HEK293 (cell line): ENCODE measurements at regions not wholly inside any gene's neighbourhood (a gene's known extent, or its start where the extent isn't known, plus 50 kb on each side); places are given as distances from the start of the nearest gene placed in this dataset.

ENCODE experiments used
- CTCF ChIA-PET: fragments of 350-600 bp; formaldehyde crosslinking; extraction: SDS; loops from one replicate; lab custom pipeline; 2021; ENCODE audit warnings: antibody characterized with exemption; lab: Yijun Ruan, JAX
- POLR2A ChIA-PET: fragments of 300-600 bp; formaldehyde crosslinking; extraction: SDS; loops from one replicate; lab custom pipeline; 2020; ENCODE audit warnings: antibody characterized with exemption, inconsistent platforms; lab: Yijun Ruan, JAX
- H3K27ac ChIP-seq: fragments of 200-500 bp; sonication (Bioruptor generic); 2 replicates; pipeline ENCODE4 v1.5.1; 2014; ENCODE audit warnings: low read depth, low read length, control low read depth, inconsistent platforms; ENCODE audit errors: extremely low read depth
- H3K36me3 ChIP-seq, 2 experiments: fragments of 200-500 bp in 1 of 2; sonication (Bioruptor generic) in 1 of 2; 1 replicate in 1 of 2; 2 replicates in 1 of 2; pipeline ENCODE4 v1.5.1; 2014 to 2017; ENCODE audit warnings: inconsistent platforms in 2 of 2, low read length in 2 of 2; ENCODE audit not compliant: control insufficient read depth in 2 of 2, insufficient read depth in 1 of 2
- H3K4me1 ChIP-seq: fragments of 200-500 bp; sonication (Bioruptor generic); 2 replicates; pipeline ENCODE4 v1.5.1; 2014; ENCODE audit warnings: mild to moderate bottlenecking, low read length, inconsistent platforms; ENCODE audit not compliant: control insufficient read depth, insufficient read depth
- H3K4me3 ChIP-seq: 2 replicates; pipeline ENCODE4 v1.5.1; 2011; ENCODE audit warnings: low read depth, mild to moderate bottlenecking, control low read depth, low read length, moderate library complexity
- H3K9me3 ChIP-seq: fragments of 200-500 bp; sonication (Bioruptor generic); 2 replicates; pipeline ENCODE4 v1.5.1; 2014; ENCODE audit warnings: low read depth, low read length, inconsistent platforms; ENCODE audit not compliant: control insufficient read depth, insufficient read depth
- EGR2 ChIP-seq: fragments of 450-650 bp; formaldehyde crosslinking; IDR thresholded peaks from 2 replicates; pipeline ENCODE4 v1.5.1; 2016; ENCODE audit warnings: low read depth, missing biosample characterization, missing genetic modification characterization
- HIC1 ChIP-seq: fragments of 450-650 bp; formaldehyde crosslinking; IDR thresholded peaks from 2 replicates; pipeline ENCODE4 v1.5.1; 2016; ENCODE audit warnings: missing biosample characterization, missing genetic modification characterization
- OSR2 ChIP-seq: fragments of 450-650 bp; formaldehyde crosslinking; IDR thresholded peaks from 2 replicates; pipeline ENCODE4 v1.5.1; 2016; ENCODE audit warnings: missing biosample characterization, missing genetic modification characterization
- ZBTB10 ChIP-seq: fragments of 450-650 bp; formaldehyde crosslinking; IDR thresholded peaks from 2 replicates; pipeline ENCODE4 v1.5.1; 2016; ENCODE audit warnings: missing biosample characterization, missing genetic modification characterization
- ZBTB11 ChIP-seq: fragments of 450-650 bp; formaldehyde crosslinking; conservative IDR thresholded peaks from 2 replicates; pipeline ENCODE4 v1.5.1; 2016; ENCODE audit warnings: low read depth, missing biosample characterization, missing genetic modification characterization
- ZFP3 ChIP-seq: fragments of 450-650 bp; formaldehyde crosslinking; IDR thresholded peaks from 2 replicates; pipeline ENCODE4 v1.5.1; 2016; ENCODE audit warnings: low read depth, missing biosample characterization, missing genetic modification characterization
- ZNF10 ChIP-seq: fragments of 450-650 bp; formaldehyde crosslinking; IDR thresholded peaks from 2 replicates; pipeline ENCODE4 v1.5.1; 2017; ENCODE audit warnings: missing biosample characterization, missing genetic modification characterization
- ZNF18 ChIP-seq: fragments of 450-650 bp; formaldehyde crosslinking; IDR thresholded peaks from 2 replicates; pipeline ENCODE4 v1.5.1; 2016; ENCODE audit warnings: missing biosample characterization, missing genetic modification characterization
- ZNF280C ChIP-seq: fragments of 450-650 bp; formaldehyde crosslinking; IDR thresholded peaks from 2 replicates; pipeline ENCODE4 v1.5.1; 2016; ENCODE audit warnings: missing biosample characterization, missing genetic modification characterization
- ZNF449 ChIP-seq: fragments of 450-650 bp; formaldehyde crosslinking; IDR thresholded peaks from 2 replicates; pipeline ENCODE4 v1.5.1; 2017; ENCODE audit warnings: missing biosample characterization, mild to moderate bottlenecking, missing genetic modification characterization, moderate library complexity
- ZNF473 ChIP-seq: fragments of 450-650 bp; formaldehyde crosslinking; IDR thresholded peaks from 2 replicates; pipeline ENCODE4 v1.5.1; 2017; ENCODE audit warnings: missing biosample characterization, missing genetic modification characterization
- ZNF596 ChIP-seq: fragments of 450-650 bp; IDR thresholded peaks from 2 replicates; pipeline ENCODE4 v1.5.0; 2018; ENCODE audit warnings: missing biosample characterization, mild to moderate bottlenecking, missing genetic modification characterization, moderate library complexity
- ZNF701 ChIP-seq: fragments of 450-650 bp; formaldehyde crosslinking; IDR thresholded peaks from 2 replicates; pipeline ENCODE4 v1.5.1; 2016; ENCODE audit warnings: missing biosample characterization, missing genetic modification characterization
- ZNF704 ChIP-seq: fragments of 450-650 bp; formaldehyde crosslinking; IDR thresholded peaks from 2 replicates; pipeline ENCODE4 v1.5.1; 2016; ENCODE audit warnings: missing biosample characterization, missing genetic modification characterization

GRCh38 chr3:132087356-132087755 is 52.5 kb upstream of the CPNE4 start (continued):
- no peak for TF ChIP-seq ZNF280C (tag by site-specific recombination)
- no peak for TF ChIP-seq ZNF473
- TF ChIP-seq ZNF596 (tag by site-specific recombination), result no peak
- TF ChIP-seq OSR2 (tag by site-specific recombination), result no peak

- Histone ChIP-seq H3K36me3 (no peaks in the 10 kb centered on the region), H3K9me3 (no peaks in the 10 kb centered on the region), H3K4me3 (no peak overlapping the region), H3K4me1 (no peaks in the 10 kb centered on the region), H3K27ac (no peak overlapping the region)
- ChIA-PET POLR2A (no interaction called here), CTCF (no interaction called here)
- TF ChIP-seq ZNF704 (tag by site-specific recombination) (no peak), EGR2 (no peak), ZFP3 (tag by site-specific recombination) (no peak), ZBTB10 (tag by site-specific recombination) (no peak), ZNF449 (tag by site-specific recombination) (no peak), HIC1 (no peak), ZNF18 (tag by site-specific recombination) (no peak), ZBTB11 (tag by site-specific recombination) (no peak), ZNF10 (tag by site-specific recombination) (no peak), ZNF701 (tag by site-specific recombination) (no peak)
Observed at GRCh38 chr3:132088291-132088690, 53.5 kb upstream of the CPNE4 start.
